Breast epithelium (tissue), 3 donors: ENCODE measurements at regions not wholly inside any gene's neighbourhood (a gene's known extent, or its start where the extent isn't known, plus 50 kb on each side); places are given as distances from the start of the nearest gene placed in this dataset.

Experiments
- POLR2A ChIP-seq: fragments of 450-650 bp; IDR thresholded peaks from one replicate; pipeline ENCODE4 v1.6.1; 2016; ENCODE audit warnings: antibody characterized with exemption, mild to moderate bottlenecking, moderate library complexity
- TF ChIP-seq, protein P1 (sequence below), 3 donors: fragments of 450-650 bp; IDR thresholded peaks; one replicate each; pipeline ENCODE4 v1.5.1; 2016 to 2017; ENCODE audit warnings: antibody characterized with exemption in 3 of 3, mild to moderate bottlenecking in 3 of 3, moderate library complexity in 3 of 3

DNA sequence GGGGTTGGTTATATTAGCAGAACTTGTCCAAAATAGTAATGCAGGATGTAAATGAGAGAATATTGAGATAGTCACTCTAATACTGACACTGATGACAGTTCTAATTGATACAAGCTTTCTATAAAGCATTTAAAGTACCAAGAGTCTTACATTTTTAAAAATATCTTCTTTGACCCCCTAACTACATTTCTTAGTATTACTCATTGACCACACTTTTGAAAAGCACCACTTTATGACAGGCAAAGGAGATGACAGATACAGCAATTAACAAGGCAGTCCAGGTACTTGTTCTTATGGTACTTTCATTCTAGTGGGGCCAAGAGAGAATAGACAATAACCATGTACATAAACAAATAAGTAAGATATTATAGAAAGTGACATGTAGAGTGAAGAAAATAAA is 139.4 kb upstream of the EYA4 start:
- TF ChIP-seq POLR2A = no peak
- TF ChIP-seq, protein P1, sequence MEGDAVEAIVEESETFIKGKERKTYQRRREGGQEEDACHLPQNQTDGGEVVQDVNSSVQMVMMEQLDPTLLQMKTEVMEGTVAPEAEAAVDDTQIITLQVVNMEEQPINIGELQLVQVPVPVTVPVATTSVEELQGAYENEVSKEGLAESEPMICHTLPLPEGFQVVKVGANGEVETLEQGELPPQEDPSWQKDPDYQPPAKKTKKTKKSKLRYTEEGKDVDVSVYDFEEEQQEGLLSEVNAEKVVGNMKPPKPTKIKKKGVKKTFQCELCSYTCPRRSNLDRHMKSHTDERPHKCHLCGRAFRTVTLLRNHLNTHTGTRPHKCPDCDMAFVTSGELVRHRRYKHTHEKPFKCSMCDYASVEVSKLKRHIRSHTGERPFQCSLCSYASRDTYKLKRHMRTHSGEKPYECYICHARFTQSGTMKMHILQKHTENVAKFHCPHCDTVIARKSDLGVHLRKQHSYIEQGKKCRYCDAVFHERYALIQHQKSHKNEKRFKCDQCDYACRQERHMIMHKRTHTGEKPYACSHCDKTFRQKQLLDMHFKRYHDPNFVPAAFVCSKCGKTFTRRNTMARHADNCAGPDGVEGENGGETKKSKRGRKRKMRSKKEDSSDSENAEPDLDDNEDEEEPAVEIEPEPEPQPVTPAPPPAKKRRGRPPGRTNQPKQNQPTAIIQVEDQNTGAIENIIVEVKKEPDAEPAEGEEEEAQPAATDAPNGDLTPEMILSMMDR (IDR thresholded peaks at IDR 0.05) = no peak
